ENCODE measurements at regions not wholly inside any gene's neighbourhood (a gene's known extent, or its start where the extent isn't known, plus 50 kb on each side); places are given as distances from the start of the nearest gene placed in this dataset.

- TF ChIP-seq IRF3 (IDR thresholded peaks at IDR 0.05; ENCODE audit: low read depth, low read length) (no peak), GATA2 (CRISPR knock-in tag; IDR thresholded peaks at IDR 0.05) (no peak), EZH2phosphoT487 (IDR thresholded peaks at IDR 0.05; ENCODE audit: borderline replicate concordance, low read depth) (no peak), CTCF (IDR thresholded peaks at IDR 0.05) (peak; percentile 21; the same call in 1 of the 2 replicates), FOXM1 (IDR thresholded peaks at IDR 0.05; ENCODE audit: low read depth) (no peak), JUND (IDR thresholded peaks at IDR 0.05) (peak; percentile 44; the same call in 1 of the 2 replicates), NRF1 (IDR thresholded peaks at IDR 0.05; ENCODE audit: low read depth, low read length) (no peak), FOSL2 (IDR thresholded peaks at IDR 0.05; ENCODE audit: borderline replicate concordance, low read depth) (peak; percentile 31; the same call in 1 of the 2 replicates), FOXJ3 (CRISPR knock-in tag; IDR thresholded peaks at IDR 0.05) (no peak)
These were observed 373.2 kb downstream of the DDX10 start (continued) for GRCh38 chr11:109037856-109038780.

- Histone ChIP-seq H3K9ac (no peak overlapping the region), H4K20me1 (ENCODE audit: insufficient read depth) (no peaks in the 10 kb centered on the region), H3F3A (replicated peaks; ENCODE audit: insufficient read depth) (peaks cover 39% of the 10 kb centered on the region), H3K9me3 (no peaks in the 10 kb centered on the region), H2AFZ (ENCODE audit: low read depth) (no peak overlapping the region), H3K27ac (ENCODE audit: low read depth in 2 of 2, low read length in 1 of 2) (peak overlapping the region in 1 of 2 experiments; percentile 76; a peak in 1 of 4 replicates), H3K4me3 (ENCODE audit: low read depth in 2 of 2, low read length in 1 of 2) (no peak overlapping the region), H3K4me1 (ENCODE audit: control insufficient read depth in 1 of 2, insufficient read depth in 2 of 2, low read depth in 1 of 2, low read length in 1 of 2) (peaks cover 0 to 43% of the 10 kb centered on the region in 2 experiments; a peak in 3 of 4 replicates), H3K4me2 (no peak overlapping the region), H3K9me2 (no peaks in the 10 kb centered on the region), H3K36me3 (replicated peaks in 1 of 2; ENCODE audit: control insufficient read depth in 1 of 2, insufficient read depth in 2 of 2, low read length in 1 of 2) (no peaks in the 10 kb centered on the region), H3K27me3 (ENCODE audit: insufficient read depth) (no peaks in the 10 kb centered on the region), H3K79me2 (ENCODE audit: insufficient read depth) (no peaks in the 10 kb centered on the region)
- CTCF ChIA-PET = interaction anchor here (1.1 to 1.6 kb wide), 2 partner anchors 343 to 825 kb away, joined by 3 to 4 read pairs; no protein-coding TSS in a partner anchor
- POLR2A ChIA-PET = no interaction called here
- 95% methylated on average over 2 of the region's 2 CpGs for WGBS (ENCODE audit: low lambda C conversion rate)
- DNase-seq = no peak
- TF ChIP-seq ELF1 (IDR thresholded peaks at IDR 0.05) = no peak
- no peak for TF ChIP-seq YY1 (IDR thresholded peaks at IDR 0.05; ENCODE audit: low read depth)
- TF ChIP-seq POLR2AphosphoS5 (IDR thresholded peaks at IDR 0.05; ENCODE audit: low read depth, low read length) = no peak
- no peak for TF ChIP-seq IRF3 (IDR thresholded peaks at IDR 0.05; ENCODE audit: low read depth, low read length)
- no peak for TF ChIP-seq GABPA (IDR thresholded peaks at IDR 0.05; ENCODE audit: low read depth)
- no peak for TF ChIP-seq MXI1 (IDR thresholded peaks at IDR 0.05; ENCODE audit: low read depth, low read length)
- no peak for TF ChIP-seq SIN3A (IDR thresholded peaks at IDR 0.05; ENCODE audit: borderline replicate concordance, low read depth, low read length)
- no peak for TF ChIP-seq NRF1 (IDR thresholded peaks at IDR 0.05; ENCODE audit: low read depth, low read length)
- no peak for TF ChIP-seq GATA2 (CRISPR knock-in tag; IDR thresholded peaks at IDR 0.05)
- TF ChIP-seq USF2 (IDR thresholded peaks at IDR 0.05; ENCODE audit: borderline replicate concordance, low read depth, low read length) = no peak
- no peak for TF ChIP-seq FOSL2 (IDR thresholded peaks at IDR 0.05; ENCODE audit: borderline replicate concordance, low read depth)
- TF ChIP-seq EZH2phosphoT487 (IDR thresholded peaks at IDR 0.05; ENCODE audit: borderline replicate concordance, low read depth) = no peak
- TF ChIP-seq JUND (IDR thresholded peaks at IDR 0.05) = no peak
- TF ChIP-seq RXRA (IDR thresholded peaks at IDR 0.05; ENCODE audit: borderline replicate concordance, low read depth) = no peak
- no peak for TF ChIP-seq EP300 (IDR thresholded peaks at IDR 0.05; ENCODE audit: borderline replicate concordance in 1 of 2, low read depth in 1 of 2, low read length in 1 of 2)
- TF ChIP-seq CHD2 (IDR thresholded peaks at IDR 0.05; ENCODE audit: low read length, partially characterized antibody) = no peak
These were observed 374.7 kb downstream of the DDX10 start for GRCh38 chr11:109039611-109040010.

Measured in SK-N-SH (cell line).